ENCODE measurements at regions not wholly inside any gene's neighbourhood (a gene's known extent, or its start where the extent isn't known, plus 50 kb on each side); places are given as distances from the start of the nearest gene placed in this dataset.
"Not testable (repeated sequence)": the region's sequence is repeated elsewhere in the genome, so short reads cannot be mapped to it uniquely, and the experiment has no call there.

DNA sequence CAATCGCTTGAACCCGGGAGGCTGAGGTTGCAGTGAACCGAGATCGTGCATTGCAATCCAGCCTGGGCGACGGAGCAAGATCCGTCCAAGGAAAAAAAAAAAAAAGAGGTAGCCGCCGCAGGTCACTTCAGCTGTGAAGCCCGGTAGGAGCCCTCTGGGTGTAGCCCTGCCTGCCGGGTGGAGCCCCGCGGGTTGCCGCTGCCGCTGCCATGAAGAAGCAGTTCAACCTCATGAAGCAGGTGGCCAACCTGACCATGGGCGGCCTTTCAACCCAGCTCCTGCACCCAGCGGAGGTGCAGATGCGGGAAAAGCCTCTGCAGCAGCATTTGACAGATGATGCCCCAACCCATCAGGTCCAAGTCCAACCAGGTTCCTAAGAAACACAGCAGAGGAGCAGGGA, 219.5 kb upstream of the SLC39A10 start:
- no peak overlapping the region for H3K4me3 ChIP-seq (ENCODE audit: low read depth, low read length)
- POLR2A ChIA-PET = no interaction called here
- TF ChIP-seq, protein P1, sequence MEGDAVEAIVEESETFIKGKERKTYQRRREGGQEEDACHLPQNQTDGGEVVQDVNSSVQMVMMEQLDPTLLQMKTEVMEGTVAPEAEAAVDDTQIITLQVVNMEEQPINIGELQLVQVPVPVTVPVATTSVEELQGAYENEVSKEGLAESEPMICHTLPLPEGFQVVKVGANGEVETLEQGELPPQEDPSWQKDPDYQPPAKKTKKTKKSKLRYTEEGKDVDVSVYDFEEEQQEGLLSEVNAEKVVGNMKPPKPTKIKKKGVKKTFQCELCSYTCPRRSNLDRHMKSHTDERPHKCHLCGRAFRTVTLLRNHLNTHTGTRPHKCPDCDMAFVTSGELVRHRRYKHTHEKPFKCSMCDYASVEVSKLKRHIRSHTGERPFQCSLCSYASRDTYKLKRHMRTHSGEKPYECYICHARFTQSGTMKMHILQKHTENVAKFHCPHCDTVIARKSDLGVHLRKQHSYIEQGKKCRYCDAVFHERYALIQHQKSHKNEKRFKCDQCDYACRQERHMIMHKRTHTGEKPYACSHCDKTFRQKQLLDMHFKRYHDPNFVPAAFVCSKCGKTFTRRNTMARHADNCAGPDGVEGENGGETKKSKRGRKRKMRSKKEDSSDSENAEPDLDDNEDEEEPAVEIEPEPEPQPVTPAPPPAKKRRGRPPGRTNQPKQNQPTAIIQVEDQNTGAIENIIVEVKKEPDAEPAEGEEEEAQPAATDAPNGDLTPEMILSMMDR (IDR thresholded peaks at IDR 0.05; ENCODE audit: insufficient read depth, low read length, missing control alignments) = no peak
- CTCF ChIA-PET = no interaction called here
- DNase-seq (ENCODE audit: low read depth, low spot score) = no peak

DNA sequence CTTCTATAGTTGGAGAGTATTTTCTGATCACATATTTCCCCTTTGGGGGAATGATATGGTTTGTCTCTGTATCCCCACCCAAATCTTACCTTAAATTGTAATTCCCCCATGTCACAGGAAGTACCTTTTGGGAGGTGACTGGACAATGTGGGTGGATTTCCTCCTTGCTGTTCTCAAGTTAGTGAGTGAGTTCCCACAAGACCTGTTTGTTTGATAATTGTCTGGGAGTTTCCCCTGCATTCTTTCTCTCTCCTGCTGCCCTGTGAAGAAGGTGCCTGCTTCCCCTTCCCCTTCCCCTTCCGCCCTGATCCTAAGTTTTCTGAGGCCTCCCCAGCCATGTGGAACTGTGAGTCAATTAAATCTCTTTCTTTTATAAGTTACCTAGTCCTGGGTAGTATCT, 222.7 kb upstream of the SLC39A10 start:
- no peak for DNase-seq (ENCODE audit: low read depth, low spot score)
- no peak overlapping the region for H3K4me3 ChIP-seq (ENCODE audit: low read depth, low read length)
- ChIA-PET CTCF (no interaction called here), POLR2A (no interaction called here)
- TF ChIP-seq, protein P1 (IDR thresholded peaks at IDR 0.05; ENCODE audit: insufficient read depth, low read length, missing control alignments) = no peak

GRCh38 chr2:195433729-195434128, 223.3 kb upstream of the SLC39A10 start:
- CTCF ChIA-PET; POLR2A ChIA-PET; H3K4me3 ChIP-seq (ENCODE audit: low read depth, low read length); DNase-seq (ENCODE audit: low read depth, low spot score): not testable (repeated sequence)

DNA sequence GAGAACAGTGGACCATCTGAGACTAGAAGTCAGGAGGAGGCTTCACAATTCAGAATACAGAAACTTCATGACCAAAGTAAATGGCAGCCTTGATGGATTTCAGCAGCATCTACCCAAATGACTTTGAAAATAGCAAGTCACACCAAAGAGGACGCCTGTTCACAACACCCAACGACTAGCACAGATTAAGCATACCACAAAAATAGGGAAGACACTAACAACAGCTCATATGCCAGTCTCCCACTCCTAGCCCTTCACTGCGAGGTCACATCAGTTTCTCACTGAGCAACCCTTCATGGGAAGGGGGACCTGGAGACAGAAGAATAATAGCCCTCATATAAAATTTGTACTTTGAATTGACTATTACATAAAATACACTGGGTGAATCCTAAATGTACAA, 228.4 kb upstream of the SLC39A10 start:
- TF ChIP-seq, protein P1 (IDR thresholded peaks at IDR 0.05; ENCODE audit: insufficient read depth, low read length, missing control alignments) = no peak
- H3K4me3 ChIP-seq (ENCODE audit: low read depth, low read length) = no peak overlapping the region
- no peak for DNase-seq (ENCODE audit: low read depth, low spot score)
- ChIA-PET CTCF (no interaction called here), POLR2A (no interaction called here)

- TF ChIP-seq, protein P1 (IDR thresholded peaks at IDR 0.05; ENCODE audit: insufficient read depth, low read length, missing control alignments) = no peak
- ChIA-PET CTCF (no interaction called here), POLR2A (no interaction called here)
- no peak for DNase-seq (ENCODE audit: low read depth, low spot score)
- H3K4me3 ChIP-seq (ENCODE audit: low read depth, low read length) = no peak overlapping the region
These were observed 231.7 kb upstream of the SLC39A10 start for GRCh38 chr2:195425328-195425727.

DNA sequence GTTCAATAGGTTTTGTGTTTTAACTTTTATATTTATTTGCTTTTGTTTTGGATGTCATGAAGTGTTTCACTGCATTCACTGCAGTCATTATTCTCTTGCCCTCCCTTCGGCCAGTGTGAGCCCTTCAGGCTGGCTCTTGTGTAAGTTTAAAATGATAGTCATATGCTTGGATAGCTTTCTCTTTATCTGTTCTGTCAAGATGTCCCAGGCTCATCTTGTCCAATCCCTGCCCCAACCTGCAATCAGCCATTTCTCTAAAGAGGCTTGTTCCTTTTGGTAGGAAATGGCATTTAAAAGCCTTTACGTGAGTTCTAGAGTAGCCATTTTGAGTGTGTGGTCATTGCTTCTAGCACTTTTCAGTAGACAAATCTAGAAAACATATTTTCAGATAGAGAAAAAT, 238.0 kb upstream of the SLC39A10 start:
- CTCF ChIA-PET = no interaction called here
- H3K4me3 ChIP-seq (ENCODE audit: low read depth, low read length) = no peak overlapping the region
- POLR2A ChIA-PET = no interaction called here
- TF ChIP-seq, protein P1 (IDR thresholded peaks at IDR 0.05; ENCODE audit: insufficient read depth, low read length, missing control alignments) = no peak
- no peak for DNase-seq (ENCODE audit: low read depth, low spot score)

- no peak overlapping the region for H3K4me3 ChIP-seq (ENCODE audit: low read depth, low read length)
- DNase-seq (ENCODE audit: low read depth, low spot score) = no peak
- TF ChIP-seq, protein P1 (IDR thresholded peaks at IDR 0.05; ENCODE audit: insufficient read depth, low read length, missing control alignments) = no peak
- CTCF ChIA-PET = interaction anchor here (1.2 kb wide), 1 partner anchor 245 kb away, joined by 3 read pairs; no protein-coding TSS in a partner anchor
- POLR2A ChIA-PET = no interaction called here
These were observed 242.4 kb upstream of the SLC39A10 start for GRCh38 chr2:195414537-195415100.

Measured in AG04449 (cell line).